ENCODE measurements at regions not wholly inside any gene's neighbourhood (a gene's known extent, or its start where the extent isn't known, plus 50 kb on each side); places are given as distances from the start of the nearest gene placed in this dataset.

- Histone ChIP-seq H3K9me3 (replicated peaks; ENCODE audit: control insufficient read depth, insufficient read depth, low read depth, low read length) (no peaks in the 10 kb centered on the region), H3K36me3 (ENCODE audit: control insufficient read depth, insufficient read depth, low read length) (no peaks in the 10 kb centered on the region), H3K4me3 (no peak overlapping the region), H3K9ac (ENCODE audit: insufficient read depth in 1 of 2, low read depth in 2 of 2, low read length in 2 of 2) (no peak overlapping the region), H4K20me1 (replicated peaks; ENCODE audit: control insufficient read depth, insufficient read depth, low read length) (no peaks in the 10 kb centered on the region), H3K9me1 (ENCODE audit: control insufficient read depth, insufficient read depth, low read length) (no peaks in the 10 kb centered on the region), H3K27ac (ENCODE audit: extremely low read depth, low read depth, low read length) (peak overlapping the region; percentile 21; the same call in 1 of the 3 replicates), H3K4me1 (replicated peaks in 1 of 2; ENCODE audit: control insufficient read depth in 2 of 2, insufficient read depth in 2 of 2, low read length in 2 of 2) (peaks cover 37 to 51% of the 10 kb centered on the region in 2 experiments), H3K79me2 (ENCODE audit: control insufficient read depth, insufficient read depth, low read length) (no peaks in the 10 kb centered on the region), H2AFZ (ENCODE audit: low read depth, low read length) (peak overlapping the region; percentile 33), H3K27me3 (ENCODE audit: control insufficient read depth in 2 of 2, insufficient read depth in 2 of 2, low read length in 2 of 2) (no peaks in the 10 kb centered on the region), H3K4me2 (ENCODE audit: insufficient read depth, low read length) (no peak overlapping the region)
- ATAC-seq (no peak), DNase-seq (ENCODE audit: extremely low read depth in 1 of 4, low spot score in 3 of 4) (peak in 1 of 4 experiments; percentile 50), FAIRE-seq (no peak)
- WGBS (ENCODE audit: insufficient coverage, low coverage, missing lambda C conversion rate) = 13% methylated on average over 3 of the region's 3 CpGs
- in situ Hi-C loops (cut with MboI) (no loop called here), intact Hi-C loops (cut with micrococcal nuclease) (no loop called here)
- CTCF ChIA-PET (ENCODE audit: low intra/inter-chr PET ratio) = no interaction called here
- BruUV-seq (replicated peaks) = no TSS peak
- POLR2A ChIA-PET = interaction anchor here (1.0 to 1.5 kb wide), 2 partner anchors 14 to 74 kb away, joined by 3 to 6 read pairs; no protein-coding TSS in a partner anchor
- TF ChIP-seq ZNF263 (CRISPR knock-in tag; IDR thresholded peaks at IDR 0.05; ENCODE audit: borderline replicate concordance) (peak; percentile 43; the same call in 1 of the 2 replicates), THRA (IDR thresholded peaks at IDR 0.05) (peak; percentile 62; the same call in 1 of the 2 replicates), PHB2 (IDR thresholded peaks at IDR 0.05; ENCODE audit: low read depth) (no peak), ATF3 (IDR thresholded peaks at IDR 0.05) (peak; percentile 49; the same call in 1 of the 2 replicates), ATF3 (CRISPR knock-in tag; conservative IDR thresholded peaks at IDR 0.05) (no peak), ZNF592 (IDR thresholded peaks at IDR 0.05) (0 out of 2 replicates have a peak, but pooled peaks have one; percentile 46), DACH1 (IDR thresholded peaks at IDR 0.05; ENCODE audit: partially characterized antibody) (peak; percentile 37), CBFA2T3 (IDR thresholded peaks at IDR 0.05) (peak; percentile 32; the same call in 1 of the 2 replicates), ATF7 (IDR thresholded peaks at IDR 0.05) (0 out of 2 replicates have a peak, but pooled peaks have one; percentile 22), RAD21 (CRISPR knock-in tag; conservative IDR thresholded peaks at IDR 0.05 in 1 of 2, IDR thresholded peaks at IDR 0.05 in 1 of 2) (0 out of 4 replicates have a peak, but pooled peaks of 1 of the 2 experiments have one; percentile 3)
- TF ChIP-seq, protein P1, sequence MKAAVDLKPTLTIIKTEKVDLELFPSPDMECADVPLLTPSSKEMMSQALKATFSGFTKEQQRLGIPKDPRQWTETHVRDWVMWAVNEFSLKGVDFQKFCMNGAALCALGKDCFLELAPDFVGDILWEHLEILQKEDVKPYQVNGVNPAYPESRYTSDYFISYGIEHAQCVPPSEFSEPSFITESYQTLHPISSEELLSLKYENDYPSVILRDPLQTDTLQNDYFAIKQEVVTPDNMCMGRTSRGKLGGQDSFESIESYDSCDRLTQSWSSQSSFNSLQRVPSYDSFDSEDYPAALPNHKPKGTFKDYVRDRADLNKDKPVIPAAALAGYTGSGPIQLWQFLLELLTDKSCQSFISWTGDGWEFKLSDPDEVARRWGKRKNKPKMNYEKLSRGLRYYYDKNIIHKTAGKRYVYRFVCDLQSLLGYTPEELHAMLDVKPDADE (conservative IDR thresholded peaks at IDR 0.05; ENCODE audit: control insufficient read depth, low read depth, low read length) = no peak
These were observed 74.9 kb upstream of the CDC42BPA start for GRCh38 chr1:227392984-227393764.
